K562 (cell line): ENCODE measurements at regions not wholly inside any gene's neighbourhood (a gene's known extent, or its start where the extent isn't known, plus 50 kb on each side); places are given as distances from the start of the nearest gene placed in this dataset.

Experiments
- ATAC-seq: fragments of 200-7000 bp; cut with Tn5 transposase; 3 replicates; pipeline ENCODE4 v1.9.1; 2020; ENCODE audit warnings: moderate library complexity
- BruUV-seq: library from RNA; stranded (reverse); fragments of 400-500 nt; replicated peaks from 2 replicates; lab custom pipeline; 2021; lab: Mats Ljungman, UMichigan
- CTCF ChIA-PET: fragments of 300-600 bp; formaldehyde crosslinking; extraction: SDS; loops from one replicate; lab custom pipeline; 2021; ENCODE audit warnings: low intra/inter-chr PET ratio; lab: Yijun Ruan, JAX
- POLR2A ChIA-PET: fragments of 300-600, 350-650 bp; sonication (Branson Sonifier 250); formaldehyde crosslinking; extraction: SDS; loops from one replicate; lab custom pipeline; 2021; ENCODE audit warnings: antibody characterized with exemption, inconsistent platforms; lab: Yijun Ruan, JAX
- DNase-seq, 4 experiments: peaks; one replicate each; pipeline versions ENCODE4 v3.0.0 to v3.0.0-alpha.2; 2011 to 2018; ENCODE audit warnings: low spot score in 3 of 4, mixed read lengths in 3 of 4; ENCODE audit errors: extremely low read depth in 1 of 4
- FAIRE-seq: peaks from 2 replicates; lab custom pipeline; 2011; peaks lifted over from hg19 to GRCh38; lab: Jason Lieb, UNC
- H2AFZ ChIP-seq: 2 replicates; pipeline ENCODE4 v1.6.0; 2011; ENCODE audit warnings: low read depth, low read length, control low read depth, inconsistent platforms
- H3K27ac ChIP-seq: fragments of 200-600 bp; 3 replicates; pipeline ENCODE4 v1.8.0; 2011; ENCODE audit warnings: low read depth, mild to moderate bottlenecking, control low read depth, inconsistent platforms, low read length, moderate library complexity, mixed read lengths; ENCODE audit errors: extremely low read depth
- H3K27me3 ChIP-seq, 2 experiments: fragments of 300-600 bp in 1 of 2; 2 replicates in 1 of 2; 3 replicates in 1 of 2; pipeline versions ENCODE4 v1.6.0 to v1.8.0; 2011; ENCODE audit warnings: inconsistent platforms in 2 of 2, low read length in 2 of 2, mild to moderate bottlenecking in 1 of 2, mixed read lengths in 1 of 2, moderate library complexity in 1 of 2; ENCODE audit not compliant: control insufficient read depth in 2 of 2, insufficient read depth in 2 of 2
- H3K36me3 ChIP-seq: fragments of 300-600 bp; 3 replicates; pipeline ENCODE4 v1.8.0; 2011; ENCODE audit warnings: mild to moderate bottlenecking, low read length, inconsistent platforms; ENCODE audit not compliant: control insufficient read depth, insufficient read depth
- H3K4me1 ChIP-seq, 2 experiments: fragments of 200-600 bp in 1 of 2; replicated peaks in 1 of 2; 2 replicates in 1 of 2; 3 replicates in 1 of 2; pipeline versions ENCODE4 v1.5.1 to v1.8.0; 2011; ENCODE audit warnings: inconsistent platforms in 2 of 2, low read length in 2 of 2, mild to moderate bottlenecking in 1 of 2, mixed read lengths in 1 of 2, moderate library complexity in 1 of 2; ENCODE audit not compliant: control insufficient read depth in 2 of 2, insufficient read depth in 2 of 2
- H3K4me2 ChIP-seq: 2 replicates; pipeline ENCODE4 v1.6.1; 2011; ENCODE audit warnings: low read length, control low read depth, inconsistent platforms, mixed read lengths; ENCODE audit not compliant: insufficient read depth
- H3K4me3 ChIP-seq: fragments of 200-600 bp; sonication (generic), shearing (Covaris generic); 2 replicates; pipeline ENCODE4 v1.5.1; 2016; ENCODE audit warnings: control low read depth, inconsistent platforms
- H3K79me2 ChIP-seq: fragments of 200-600 bp; 3 replicates; pipeline ENCODE4 v1.8.0; 2011; ENCODE audit warnings: low read length, inconsistent platforms; ENCODE audit not compliant: control insufficient read depth, insufficient read depth
- H3K9ac ChIP-seq, 2 experiments: 2 replicates each; pipeline versions ENCODE4 v1.6.0 to v1.6.1; 2011; ENCODE audit warnings: low read depth in 2 of 2, low read length in 2 of 2, control low read depth in 1 of 2, inconsistent platforms in 1 of 2, mild to moderate bottlenecking in 1 of 2, mixed read lengths in 1 of 2; ENCODE audit not compliant: insufficient read depth in 1 of 2
- H3K9me1 ChIP-seq: one replicate; pipeline ENCODE4 v1.6.0; 2011; ENCODE audit warnings: inconsistent platforms, mild to moderate bottlenecking, low read length, moderate library complexity; ENCODE audit not compliant: control insufficient read depth, insufficient read depth
- H3K9me3 ChIP-seq: replicated peaks from 2 replicates; pipeline ENCODE4 v1.5.1; 2011; ENCODE audit warnings: low read depth, low read length, inconsistent platforms; ENCODE audit not compliant: control insufficient read depth, insufficient read depth
- H4K20me1 ChIP-seq: replicated peaks from 2 replicates; pipeline ENCODE4 v1.6.1; 2011; ENCODE audit warnings: low read length, inconsistent platforms, mixed read lengths; ENCODE audit not compliant: control insufficient read depth, insufficient read depth
- KAT7 ChIP-seq: sonication (generic); formaldehyde crosslinking; IDR thresholded peaks from 2 replicates; pipeline ENCODE4 v1.8.0; 2022; ENCODE audit warnings: missing genetic modification reagents, mild to moderate bottlenecking, borderline replicate concordance
- KDM2B ChIP-seq: fragments of 250-450 bp; sonication (Bioruptor Pico); IDR thresholded peaks from 2 replicates; pipeline ENCODE4 v1.8.0; 2021; ENCODE audit warnings: mild to moderate bottlenecking, moderate library complexity
- RCOR1 ChIP-seq, 2 experiments: IDR thresholded peaks; 2 replicates each; pipeline ENCODE4 v1.6.1; 2012; ENCODE audit warnings: low read depth in 2 of 2, low read length in 2 of 2, borderline replicate concordance in 1 of 2, improper control_type of control experiment in 1 of 2
- RFX5 ChIP-seq: IDR thresholded peaks from 2 replicates; pipeline ENCODE4 v1.6.1; 2011; ENCODE audit warnings: low read depth, mild to moderate bottlenecking, improper control_type of control experiment, low read length
- SMARCC2 ChIP-seq: fragments of 450-650 bp; IDR thresholded peaks from 2 replicates; pipeline ENCODE4 v1.6.1; 2017; ENCODE audit warnings: antibody characterized with exemption, moderate library complexity, mild to moderate bottlenecking, low read depth
- ZEB2 ChIP-seq: fragments of 450-650 bp; IDR thresholded peaks from 2 replicates; pipeline ENCODE4 v1.6.1; 2016
- ZFP30 ChIP-seq: fragments of 250-450 bp; sonication (Bioruptor Pico); IDR thresholded peaks from 2 replicates; pipeline ENCODE4 v1.8.0; 2022; ENCODE audit warnings: moderate library complexity, mild to moderate bottlenecking, inconsistent platforms, borderline replicate concordance
- ZNF324 ChIP-seq: fragments of 250-450 bp; sonication (Bioruptor Pico); IDR thresholded peaks from 2 replicates; pipeline ENCODE4 v1.4.0; 2020; ENCODE audit warnings: mild to moderate bottlenecking
- WGBS: fragments of 100-300 bp; shearing (Covaris generic); methylation state at CpG from one replicate; pipeline ENCODE4 v1.1.6; 2016; ENCODE audit warnings: low coverage, mixed read lengths; ENCODE audit not compliant: insufficient coverage; ENCODE audit errors: missing lambda C conversion rate; 5-methylcytosine and 5-hydroxymethylcytosine counted together
- in situ Hi-C: fragments of 300-500 bp; cut with MboI; formaldehyde crosslinking; loops from 4 replicates; pipeline ENCODE4 v1.15.0; 2018; ENCODE audit warnings: inconsistent platforms, mixed read lengths
- intact Hi-C: fragments of 100-400 bp; cut with micrococcal nuclease; formaldehyde crosslinking; loops from 2 replicates; pipeline ENCODE4 v1.14.2; 2022
- TF ChIP-seq, protein P1 (sequence below), 2 experiments: IDR thresholded peaks; 2 replicates each; pipeline ENCODE4 v1.6.1; 2011; ENCODE audit warnings: borderline replicate concordance in 1 of 2, control low read depth in 1 of 2, low read depth in 1 of 2, low read length in 1 of 2, mild to moderate bottlenecking in 1 of 2, mixed read lengths in 1 of 2, moderate library complexity in 1 of 2; ENCODE audit not compliant: insufficient read depth in 1 of 2, insufficient read length in 1 of 2, poor library complexity in 1 of 2, severe bottlenecking in 1 of 2; ENCODE audit errors: extremely low read depth in 1 of 2
- TF ChIP-seq, protein P2 (sequence below): fragments of 450-650 bp; IDR thresholded peaks from 2 replicates; pipeline ENCODE4 v1.6.1; 2016; ENCODE audit warnings: missing biosample characterization, missing genetic modification characterization

DNA sequence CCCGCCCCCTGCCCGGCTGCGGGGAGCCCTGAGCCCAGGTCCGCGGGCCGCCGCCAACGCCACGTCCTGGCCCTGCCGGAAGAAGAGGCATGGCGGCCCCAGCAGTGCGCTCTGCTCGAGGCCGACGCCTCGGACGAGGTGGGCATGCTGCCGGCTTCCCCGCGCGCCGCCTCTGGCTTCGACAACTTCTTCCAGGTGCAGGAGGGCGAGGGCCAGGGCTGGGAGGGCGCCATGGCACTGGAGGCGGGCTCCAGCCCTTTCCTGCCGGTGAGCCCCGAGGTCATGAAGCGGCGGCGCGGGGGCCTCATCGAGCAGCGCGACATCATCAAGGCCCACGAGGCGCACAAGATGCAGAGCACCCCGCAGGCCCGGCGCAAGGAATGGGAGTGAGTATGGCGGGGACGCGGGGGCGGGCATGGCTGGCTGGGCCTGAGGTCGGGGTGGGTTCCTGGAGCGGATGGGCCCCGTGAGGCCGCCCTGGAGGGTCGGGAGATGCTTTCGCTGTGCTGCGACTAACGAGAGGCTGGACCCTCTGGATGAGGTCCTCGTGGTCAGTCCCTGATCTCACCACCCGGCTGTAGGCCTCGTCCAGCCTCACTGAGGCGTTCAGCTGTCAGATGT lies 70.0 kb upstream of the CACNA1E start:
- no peaks in the 10 kb centered on the region for H3K9me1 ChIP-seq
- H3K9me3 ChIP-seq = no peaks in the 10 kb centered on the region
- no peak overlapping the region for H3K4me2 ChIP-seq
- peaks cover 25 to 31% of the 10 kb centered on the region in 2 experiments for H3K27me3 ChIP-seq
- H3K27ac ChIP-seq = no peak overlapping the region
- ATAC-seq (peak; percentile 22; the same call in 2 of the 3 replicates), FAIRE-seq (no peak), DNase-seq (no peak)
- no TSS peak for BruUV-seq
- TF ChIP-seq, protein P1, sequence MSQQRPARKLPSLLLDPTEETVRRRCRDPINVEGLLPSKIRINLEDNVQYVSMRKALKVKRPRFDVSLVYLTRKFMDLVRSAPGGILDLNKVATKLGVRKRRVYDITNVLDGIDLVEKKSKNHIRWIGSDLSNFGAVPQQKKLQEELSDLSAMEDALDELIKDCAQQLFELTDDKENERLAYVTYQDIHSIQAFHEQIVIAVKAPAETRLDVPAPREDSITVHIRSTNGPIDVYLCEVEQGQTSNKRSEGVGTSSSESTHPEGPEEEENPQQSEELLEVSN (IDR thresholded peaks at IDR 0.05; ENCODE audit: borderline replicate concordance in 1 of 2, extremely low read depth in 1 of 2, insufficient read depth in 1 of 2, insufficient read length in 1 of 2, low read depth in 1 of 2, low read length in 1 of 2, poor library complexity in 1 of 2, severe bottlenecking in 1 of 2) = peak in 1 of 2 experiments; percentile 13
- TF ChIP-seq RCOR1 (IDR thresholded peaks at IDR 0.05; ENCODE audit: borderline replicate concordance in 1 of 2, low read depth in 2 of 2, low read length in 2 of 2) = no peak
- no peak overlapping the region for H3K9ac ChIP-seq
- H3K4me1 ChIP-seq = peaks cover 0 to 6% of the 10 kb centered on the region in 2 experiments; a peak in 1 of 5 replicates
- POLR2A ChIA-PET = no interaction called here
- in situ Hi-C loops = no loop called here
- H2AFZ ChIP-seq = no peak overlapping the region
- H3K4me3 ChIP-seq = no peak overlapping the region
- no peaks in the 10 kb centered on the region; the same call in 1 of the 2 replicates for H4K20me1 ChIP-seq
- no peaks in the 10 kb centered on the region for H3K79me2 ChIP-seq
- WGBS = 2% methylated on average over 50 of the region's 56 CpGs
- CTCF ChIA-PET = no interaction called here
- intact Hi-C loops = no loop called here
- H3K36me3 ChIP-seq = no peaks in the 10 kb centered on the region

DNA sequence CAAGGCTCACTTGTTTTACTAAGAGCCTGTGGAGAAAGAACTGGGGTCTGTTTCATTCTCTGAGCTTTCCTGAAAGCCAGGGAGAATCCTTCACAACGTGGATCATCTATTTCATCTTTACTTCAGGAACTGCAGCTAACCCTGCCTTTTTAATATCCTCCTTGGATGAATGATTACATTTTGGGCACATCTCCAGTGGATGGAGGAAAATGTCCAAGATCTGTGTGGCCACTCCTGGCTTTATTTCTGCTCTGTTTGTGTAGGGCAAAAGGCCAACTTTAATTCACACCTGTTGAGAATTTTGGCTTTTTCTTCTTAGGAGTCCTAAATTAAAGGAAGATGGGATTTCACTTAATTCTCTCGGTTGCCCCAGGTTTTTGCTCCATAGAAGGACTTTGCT lies 69.5 kb upstream of the CACNA1E start:
- Histone ChIP-seq H3K9ac (no peak overlapping the region), H3K4me3 (no peak overlapping the region), H3K36me3 (no peaks in the 10 kb centered on the region), H3K9me3 (no peaks in the 10 kb centered on the region), H2AFZ (no peak overlapping the region), H3K4me1 (peaks cover 0 to 6% of the 10 kb centered on the region in 2 experiments; a peak in 1 of 5 replicates), H3K4me2 (no peak overlapping the region), H3K79me2 (no peaks in the 10 kb centered on the region), H3K27me3 (peaks cover 25 to 31% of the 10 kb centered on the region in 2 experiments), H3K27ac (no peak overlapping the region), H4K20me1 (no peaks in the 10 kb centered on the region; the same call in 1 of the 2 replicates), H3K9me1 (no peaks in the 10 kb centered on the region)
- intact Hi-C loops = no loop called here
- ChIA-PET POLR2A (no interaction called here), CTCF (interaction anchor here (1.0 kb wide), 1 partner anchor 11 kb away, joined by 3 read pairs; no protein-coding TSS in a partner anchor)
- WGBS = 0% methylated on average over 2 of the region's 2 CpGs
- ATAC-seq = no peak
- DNase-seq = no peak
- FAIRE-seq = no peak
- no TSS peak for BruUV-seq
- in situ Hi-C loops = no loop called here
- TF ChIP-seq, protein P2, sequence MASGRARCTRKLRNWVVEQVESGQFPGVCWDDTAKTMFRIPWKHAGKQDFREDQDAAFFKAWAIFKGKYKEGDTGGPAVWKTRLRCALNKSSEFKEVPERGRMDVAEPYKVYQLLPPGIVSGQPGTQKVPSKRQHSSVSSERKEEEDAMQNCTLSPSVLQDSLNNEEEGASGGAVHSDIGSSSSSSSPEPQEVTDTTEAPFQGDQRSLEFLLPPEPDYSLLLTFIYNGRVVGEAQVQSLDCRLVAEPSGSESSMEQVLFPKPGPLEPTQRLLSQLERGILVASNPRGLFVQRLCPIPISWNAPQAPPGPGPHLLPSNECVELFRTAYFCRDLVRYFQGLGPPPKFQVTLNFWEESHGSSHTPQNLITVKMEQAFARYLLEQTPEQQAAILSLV (tag) = no peak
- TF ChIP-seq ZEB2 = no peak
- no peak for TF ChIP-seq ZFP30 (CRISPR knock-in tag)
- no peak for TF ChIP-seq KAT7 (CRISPR knock-in tag)
- TF ChIP-seq RFX5 = no peak
- no peak for TF ChIP-seq KDM2B (CRISPR knock-in tag)
- no peak for TF ChIP-seq ZNF324 (CRISPR knock-in tag)
- no peak for TF ChIP-seq SMARCC2
